IPS-NIHi11 (cell line): ENCODE measurements at regions not wholly inside any gene's neighbourhood (a gene's known extent, or its start where the extent isn't known, plus 50 kb on each side); places are given as distances from the start of the nearest gene placed in this dataset.

ENCODE experiments used
- DNase-seq: peaks from one replicate; pipeline ENCODE4 v3.0.0; 2012; ENCODE audit warnings: mixed read lengths, low spot score

- DNase-seq = no peak
These were observed 1095.6 kb downstream of the MAT2B start for GRCh38 chr5:164600929-164601535.

GRCh38 chr5:164608507-164608906 lies 1103.1 kb downstream of the MAT2B start:
- no peak for DNase-seq

- no peak for DNase-seq
These were observed 1105.0 kb downstream of the MAT2B start for GRCh38 chr5:164610374-164610773.

GRCh38 chr5:164614707-164615106 lies 1109.3 kb downstream of the MAT2B start:
- DNase-seq = no peak

GRCh38 chr5:164617290-164617689 lies 1111.9 kb downstream of the MAT2B start:
- DNase-seq = no peak

GRCh38 chr5:164627021-164627420 lies 1121.6 kb downstream of the MAT2B start:
- no peak for DNase-seq

GRCh38 chr5:164636456-164636855 lies 1131.0 kb downstream of the MAT2B start:
- DNase-seq = no peak

- no peak for DNase-seq
These were observed 1132.6 kb downstream of the MAT2B start for GRCh38 chr5:164637931-164638521.

GRCh38 chr5:164649266-164649665 lies 1143.8 kb downstream of the MAT2B start:
- DNase-seq = no peak

GRCh38 chr5:164650427-164650826 lies 1145.0 kb downstream of the MAT2B start:
- DNase-seq = no peak

GRCh38 chr5:164651546-164652275 lies 1146.3 kb downstream of the MAT2B start:
- DNase-seq = no peak

GRCh38 chr5:164652276-164652660 lies 1146.8 kb downstream of the MAT2B start:
- DNase-seq = no peak

- no peak for DNase-seq
These were observed 1158.0 kb downstream of the MAT2B start for GRCh38 chr5:164663198-164663989.

- no peak for DNase-seq
These were observed 1166.2 kb downstream of the MAT2B start for GRCh38 chr5:164671640-164672039.

GRCh38 chr5:164672205-164672604 lies 1166.8 kb downstream of the MAT2B start:
- DNase-seq = no peak

GRCh38 chr5:164672931-164673694 lies 1167.7 kb downstream of the MAT2B start:
- no peak for DNase-seq

- no peak for DNase-seq
These were observed 1174.0 kb downstream of the MAT2B start for GRCh38 chr5:164679461-164679860.

- no peak for DNase-seq
These were observed 1174.8 kb downstream of the MAT2B start for GRCh38 chr5:164680216-164680615.

GRCh38 chr5:164680812-164681520 lies 1175.5 kb downstream of the MAT2B start:
- DNase-seq = no peak

- no peak for DNase-seq
These were observed 1182.0 kb downstream of the MAT2B start for GRCh38 chr5:164687391-164687790.

- DNase-seq = no peak
These were observed 1183.0 kb downstream of the MAT2B start for GRCh38 chr5:164688437-164688836.
